NCI-H460 (cell line): ENCODE measurements at regions not wholly inside any gene's neighbourhood (a gene's known extent, or its start where the extent isn't known, plus 50 kb on each side); places are given as distances from the start of the nearest gene placed in this dataset.

Source experiments
- DNase-seq: peaks from one replicate; pipeline ENCODE4 v3.0.0-alpha.2; 2016; ENCODE audit warnings: low read depth; ENCODE audit errors: extremely low read depth

DNA sequence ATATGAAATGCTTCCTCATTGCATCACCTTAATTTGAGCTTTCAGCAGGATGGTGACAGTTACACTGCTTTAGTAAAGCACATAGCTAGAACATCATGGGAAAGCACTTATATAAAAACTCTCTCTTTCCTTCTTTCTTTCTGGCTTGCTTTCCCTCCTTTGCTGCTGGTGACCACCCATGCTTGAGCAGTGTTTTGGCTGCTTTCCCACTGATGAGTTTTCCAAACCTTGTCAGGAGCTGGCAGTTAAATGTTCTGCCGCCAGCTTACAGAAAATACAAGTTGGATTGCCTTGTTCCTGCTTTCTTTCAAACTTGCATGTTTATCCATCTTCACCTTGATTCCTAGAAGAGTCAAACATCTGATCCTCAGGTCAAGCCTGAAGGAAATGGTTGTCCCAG lies 323.9 kb downstream of the FOXA2 start:
- DNase-seq, result no peak

DNA sequence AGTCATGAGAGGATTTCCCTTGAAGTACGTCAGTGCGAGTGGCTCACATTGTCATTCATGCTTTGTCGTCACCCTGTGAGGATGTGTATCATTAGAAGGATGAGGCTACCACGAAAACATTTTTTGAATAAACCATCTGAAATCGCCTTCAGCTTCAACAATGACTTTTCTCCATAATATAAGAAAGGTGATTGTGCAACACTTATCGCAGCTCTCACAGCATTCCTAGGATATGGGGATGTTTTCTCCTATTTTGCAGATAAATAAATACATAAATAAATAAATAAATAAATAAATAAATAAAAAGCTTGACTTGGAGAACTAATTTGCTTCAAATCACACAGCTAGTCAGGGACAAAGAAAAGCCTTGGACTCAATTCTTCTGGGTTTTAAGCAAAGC lies 326.5 kb downstream of the FOXA2 start:
- DNase-seq, result no peak

DNA sequence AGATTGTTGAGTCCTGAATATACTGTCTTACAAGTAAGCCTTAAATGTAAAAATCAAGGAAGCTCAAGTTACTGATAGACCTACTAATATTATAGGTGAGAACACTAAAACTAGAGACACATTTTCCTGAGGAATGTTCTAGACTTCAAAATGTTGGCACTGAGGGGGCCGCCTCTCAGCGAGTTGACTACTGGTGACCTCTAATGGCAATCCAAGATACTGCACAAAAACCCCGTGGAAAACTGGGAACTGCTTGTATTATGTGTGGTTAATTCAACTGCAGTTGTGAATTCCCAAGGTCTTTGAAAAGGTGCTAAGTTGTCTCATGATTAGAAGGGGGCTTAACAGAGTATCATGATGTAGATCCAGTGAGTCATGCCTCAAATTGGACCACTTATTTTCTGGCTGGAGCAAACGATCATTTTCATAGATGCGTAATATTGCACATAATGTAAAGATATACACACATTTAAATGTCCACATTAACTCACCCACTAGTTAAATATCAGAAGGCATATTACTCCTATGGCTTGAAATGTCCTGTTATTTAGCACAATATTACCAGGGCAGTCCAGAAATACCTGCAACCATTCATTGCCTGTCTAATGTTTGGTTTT lies 336.2 kb downstream of the FOXA2 start:
- no peak for DNase-seq

DNA sequence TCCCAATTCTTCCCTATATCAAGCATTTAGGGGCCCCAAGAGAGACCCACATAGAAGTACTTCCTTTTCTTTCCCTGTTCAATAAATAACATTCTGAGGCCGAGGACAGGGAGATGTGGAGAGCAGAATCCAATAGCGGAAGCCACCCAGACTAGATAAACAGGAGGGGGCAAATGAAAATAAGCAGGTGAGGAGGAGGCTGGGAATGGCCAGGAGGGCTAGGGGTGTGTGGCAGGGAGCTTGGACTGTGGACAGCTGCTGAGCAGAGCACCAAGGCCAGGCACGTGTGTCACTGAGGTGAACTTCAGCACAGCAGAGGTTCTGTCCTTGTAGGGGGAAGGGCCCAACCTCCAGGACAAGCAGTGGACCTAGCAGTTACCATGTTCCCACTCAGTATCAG lies 339.2 kb downstream of the FOXA2 start:
- DNase-seq, result no peak

DNA sequence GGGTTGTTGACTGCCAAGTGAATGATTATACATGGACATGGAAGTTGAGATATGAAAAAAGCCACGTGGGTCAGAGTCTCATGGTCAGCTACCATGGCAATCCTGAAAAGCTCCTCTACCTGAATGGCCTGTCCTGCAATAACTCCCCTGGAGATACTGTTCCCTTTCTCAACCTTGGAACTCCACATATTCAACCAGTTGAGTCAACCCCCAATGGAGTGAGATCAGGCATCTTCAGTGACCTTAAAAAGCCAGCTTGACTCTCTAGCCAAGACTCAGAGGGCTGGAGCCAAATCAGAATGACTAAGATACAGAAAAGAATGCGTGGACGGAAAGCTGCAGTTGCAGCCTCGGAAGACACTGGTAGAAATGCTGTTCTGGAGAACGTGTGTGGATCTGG lies 341.3 kb downstream of the FOXA2 start:
- no peak for DNase-seq

DNA sequence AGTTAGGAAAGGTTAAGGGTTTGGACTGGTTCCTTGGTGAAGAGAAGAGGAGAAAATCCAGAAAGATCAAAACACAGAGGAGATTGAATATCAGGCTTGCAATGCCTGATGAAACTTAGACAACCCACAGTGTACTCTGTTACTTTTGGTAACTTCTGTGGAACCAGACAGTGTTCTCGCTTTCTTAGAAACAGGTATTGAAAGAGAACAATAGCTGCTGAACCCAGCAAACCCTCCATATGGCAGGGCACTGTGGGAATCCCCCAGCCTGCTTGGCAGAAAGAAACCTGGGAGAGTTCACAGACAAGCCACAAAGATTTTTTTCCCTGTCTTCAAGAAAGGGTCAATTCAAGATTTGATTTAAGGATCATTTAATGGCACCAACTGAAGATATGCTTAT lies 342.8 kb downstream of the FOXA2 start:
- no peak for DNase-seq

DNA sequence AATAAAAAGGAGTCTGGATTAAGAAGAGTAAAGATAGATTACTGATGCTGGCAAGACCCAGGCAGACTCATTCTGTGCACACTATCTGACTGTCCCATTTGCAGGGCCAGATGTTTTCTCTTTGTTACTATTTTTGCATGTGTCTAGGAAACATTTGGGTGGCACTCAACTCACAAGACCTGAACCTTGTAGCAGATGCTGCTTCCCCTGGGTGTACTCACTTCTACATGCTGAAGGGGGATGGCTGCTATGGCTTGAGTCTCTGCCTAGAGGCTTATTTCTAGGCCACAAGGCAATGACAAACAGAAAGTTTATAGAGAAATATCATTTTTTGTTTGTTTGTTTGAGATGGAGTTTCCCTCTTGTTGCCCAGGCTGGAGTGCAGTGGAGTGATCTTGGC lies 351.4 kb downstream of the FOXA2 start:
- no peak for DNase-seq

DNA sequence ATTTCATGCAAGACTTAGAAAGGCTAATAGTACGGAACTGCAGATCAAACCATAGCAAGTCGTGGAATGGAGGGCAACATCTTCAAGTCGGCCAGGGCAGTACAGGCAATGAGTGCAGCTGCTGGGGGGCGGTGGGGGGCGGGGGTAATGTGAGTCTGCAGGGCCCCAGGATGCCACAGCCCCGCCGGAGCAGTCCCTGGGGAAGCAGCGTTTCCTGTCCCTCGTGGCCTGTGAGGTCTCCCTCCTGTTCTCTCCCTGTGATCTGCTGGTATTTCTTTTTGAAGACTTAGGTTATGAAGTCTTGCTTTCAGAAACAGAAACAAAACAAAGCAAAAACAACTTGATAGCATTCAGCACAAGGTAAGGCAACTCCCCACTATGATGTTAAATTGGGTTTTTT lies 351.9 kb downstream of the FOXA2 start:
- DNase-seq, result no peak

DNA sequence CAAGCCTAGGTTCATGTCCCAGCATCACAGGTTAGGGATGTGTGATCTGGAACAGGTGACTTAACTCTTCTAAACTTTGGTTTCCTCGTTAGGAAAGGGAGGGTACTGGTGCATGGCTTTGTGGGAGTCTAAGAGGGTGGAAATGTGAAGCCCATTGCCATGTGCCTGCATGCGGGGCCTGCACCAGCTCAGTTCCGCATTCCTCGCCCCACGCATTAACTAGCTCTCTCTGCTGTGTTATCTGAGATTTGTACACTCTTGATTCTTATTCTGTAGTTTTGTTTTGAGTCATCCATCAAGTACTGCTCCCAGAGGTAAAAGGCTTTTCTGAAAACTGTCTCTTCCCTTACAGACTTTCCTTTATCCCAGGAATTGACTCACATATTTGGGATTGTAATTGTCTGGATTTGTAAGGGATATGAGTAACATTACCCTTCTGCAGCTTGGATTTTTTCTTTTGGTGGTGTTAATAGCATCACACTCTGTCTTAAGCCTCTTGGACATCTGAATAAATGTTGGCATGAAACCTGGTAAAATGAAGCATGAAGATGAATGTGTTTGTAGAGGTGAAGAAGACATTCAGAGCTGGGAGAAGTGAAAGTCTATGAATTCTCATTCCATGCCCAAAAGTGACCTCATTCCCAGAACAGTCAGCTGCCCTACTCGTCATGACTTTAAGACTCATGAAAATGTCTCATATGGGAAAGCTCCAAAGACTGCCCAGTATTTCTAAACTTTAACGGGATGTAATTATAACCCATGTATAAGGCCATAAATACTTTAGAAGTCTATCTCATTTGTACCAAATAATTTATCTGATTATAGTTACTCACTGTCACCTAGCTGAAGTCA lies 357.3 kb downstream of the FOXA2 start:
- DNase-seq, result no peak

DNA sequence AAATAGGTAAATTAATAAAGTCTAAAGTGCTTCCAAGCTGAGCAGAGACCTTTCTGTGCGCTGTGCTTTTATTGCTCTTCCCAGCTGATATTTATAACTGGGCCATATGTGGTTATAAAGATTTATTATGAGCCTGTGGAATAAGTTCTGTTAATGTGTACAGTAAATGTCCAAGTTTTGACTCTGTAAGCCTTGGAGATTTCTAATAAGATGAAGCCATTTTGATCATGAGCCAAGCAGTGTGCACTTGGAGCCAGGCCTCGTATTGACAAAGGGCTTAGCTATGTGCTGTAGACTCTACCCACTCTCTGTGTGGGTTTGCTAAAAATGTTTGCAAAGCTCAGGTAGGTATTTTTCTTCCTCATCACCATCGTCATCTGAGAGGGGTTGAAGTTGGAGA lies 361.1 kb downstream of the FOXA2 start:
- no peak for DNase-seq

DNA sequence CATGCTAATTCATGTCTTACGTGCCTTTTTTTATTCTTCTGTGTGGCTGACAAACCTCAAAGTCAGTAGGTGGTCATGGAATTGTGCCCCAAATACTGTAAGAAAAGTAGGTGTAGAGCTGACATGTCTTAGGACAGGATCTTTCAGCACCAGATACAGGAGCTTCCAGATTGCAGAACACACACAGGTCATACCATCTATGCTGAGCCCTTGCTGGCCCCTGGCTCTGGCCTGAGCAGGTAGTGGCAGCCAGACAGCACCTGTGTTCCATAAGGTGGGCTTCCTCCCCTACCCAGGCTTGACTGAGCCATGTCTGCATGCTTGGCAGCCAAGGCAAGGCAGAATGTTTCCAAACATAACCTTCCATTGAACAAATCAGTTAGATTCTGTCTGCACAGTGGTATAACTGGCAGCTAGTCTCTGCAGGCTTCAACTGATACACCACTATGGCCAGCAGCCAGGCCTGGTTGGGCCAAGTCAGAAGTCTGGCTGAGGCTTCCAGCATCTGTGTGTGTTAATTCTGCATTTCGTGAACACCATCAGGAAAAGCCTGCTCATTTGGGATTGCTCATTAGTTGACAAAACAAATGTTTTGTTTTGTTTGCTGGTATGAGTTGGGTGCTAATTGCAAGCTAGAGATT lies 366.5 kb downstream of the FOXA2 start:
- DNase-seq, result no peak

DNA sequence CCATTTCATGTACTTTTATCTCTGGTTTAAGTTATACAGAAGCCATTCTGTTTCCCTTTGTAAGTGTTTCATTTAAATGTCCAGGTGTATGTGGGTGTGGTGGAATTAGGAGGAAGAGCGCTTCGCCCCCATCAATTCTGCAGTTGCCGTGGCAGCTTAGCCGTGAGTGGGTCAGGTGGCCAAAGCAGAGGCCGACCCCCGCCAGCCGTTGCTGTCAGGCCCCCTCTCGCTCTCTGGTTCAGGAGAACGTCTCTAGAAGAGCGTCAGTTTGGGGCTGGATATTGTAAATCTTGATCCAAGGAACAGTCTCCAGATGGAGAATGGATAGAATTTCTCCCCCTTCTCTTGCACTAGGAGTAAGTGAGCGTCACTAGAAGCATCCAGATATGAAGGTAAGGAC lies 367.4 kb downstream of the FOXA2 start:
- no peak for DNase-seq

DNA sequence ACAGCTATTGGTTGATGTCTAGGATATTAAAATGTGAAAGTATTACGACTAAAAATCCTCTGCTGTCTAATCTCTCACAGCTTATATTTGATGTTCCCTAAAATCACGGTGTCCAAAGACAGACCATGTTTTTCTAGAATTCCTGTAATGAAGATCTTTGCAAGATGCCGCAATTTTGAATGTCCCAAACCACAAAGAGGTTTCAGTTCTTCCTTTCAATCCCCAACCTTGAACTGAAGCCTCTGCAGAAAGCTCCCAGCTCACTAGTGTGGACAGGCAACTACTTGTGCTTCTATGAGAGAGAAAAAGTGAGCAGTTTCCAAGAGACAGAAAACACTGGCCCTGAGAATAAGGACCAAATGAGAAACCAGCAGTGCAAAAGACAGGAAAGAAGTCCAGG lies 370.1 kb downstream of the FOXA2 start:
- no peak for DNase-seq

DNA sequence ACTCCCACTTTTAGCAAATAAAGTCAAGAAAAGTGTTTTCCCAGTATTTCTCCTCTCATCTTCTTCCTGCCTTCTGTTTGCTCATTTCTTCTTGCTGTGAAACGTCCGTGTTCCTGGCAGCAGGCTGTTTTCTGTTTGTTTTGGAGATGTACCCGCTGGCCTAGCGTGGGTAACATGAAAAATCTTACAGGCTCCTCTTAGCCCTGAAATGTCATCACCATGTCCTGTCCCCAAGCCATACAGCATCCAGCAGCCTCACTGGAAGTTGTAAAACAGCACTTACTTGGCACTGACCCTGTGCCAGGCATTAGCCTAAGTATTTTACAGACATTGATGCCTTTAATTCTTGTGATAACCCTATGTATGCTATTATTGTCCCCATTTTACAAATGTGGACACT lies 371.1 kb downstream of the FOXA2 start:
- DNase-seq, result no peak

DNA sequence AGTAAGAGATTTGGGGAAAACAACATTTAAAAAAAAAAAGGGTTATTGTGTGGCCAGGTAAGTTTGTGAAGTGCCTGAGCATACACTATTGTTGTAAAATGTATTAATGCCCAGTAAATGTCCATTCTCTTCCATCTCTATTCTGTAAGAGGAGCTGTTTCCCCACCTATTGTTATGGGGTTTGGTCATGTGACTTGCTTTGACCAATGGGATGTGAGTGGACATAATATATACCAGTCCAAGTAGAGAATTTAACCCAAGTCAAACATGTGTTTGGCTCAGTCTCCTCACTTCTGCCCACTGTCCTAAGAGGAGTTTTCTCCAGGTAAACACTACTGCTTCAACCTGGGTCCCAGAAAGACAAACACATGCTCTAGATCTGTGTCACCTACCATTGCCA lies 377.1 kb downstream of the FOXA2 start:
- no peak for DNase-seq

DNA sequence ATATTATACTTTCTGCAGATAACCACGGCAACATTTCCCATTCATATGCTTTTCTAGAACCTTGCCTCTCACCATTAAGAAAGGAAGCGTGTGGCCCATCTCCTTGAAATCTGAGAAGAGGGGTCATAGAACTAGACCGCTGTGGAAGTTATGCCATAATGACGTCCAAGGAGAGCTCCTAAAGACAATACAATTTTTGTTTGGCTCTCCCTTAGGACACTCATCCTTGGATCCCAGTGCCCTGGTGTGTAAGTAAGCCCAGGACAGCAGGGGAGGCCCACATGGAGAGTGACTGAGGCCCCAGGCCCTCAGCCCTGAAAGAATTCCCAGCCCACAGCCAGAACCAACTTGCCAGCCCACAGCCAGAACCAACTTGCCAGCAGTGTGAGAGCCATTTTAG lies 379.6 kb downstream of the FOXA2 start:
- DNase-seq, result no peak

DNA sequence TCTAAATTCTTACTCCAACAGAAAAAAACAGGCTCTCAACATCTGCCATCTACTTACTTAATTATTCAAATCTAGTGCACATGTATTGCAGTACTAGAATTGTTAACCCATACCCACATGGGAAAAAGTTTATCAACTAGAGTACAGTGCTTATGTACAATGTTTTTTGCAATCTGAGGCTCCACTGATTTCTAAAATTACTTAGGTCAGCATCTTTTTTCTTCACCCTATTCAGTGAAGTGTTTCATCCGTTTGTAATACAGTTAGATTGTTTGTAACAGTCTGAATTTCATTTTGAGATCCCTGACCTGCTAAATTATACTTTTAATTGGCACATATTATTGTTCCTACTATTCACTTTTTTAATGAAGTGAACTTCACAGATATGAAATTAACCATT lies 402.2 kb downstream of the FOXA2 start:
- no peak for DNase-seq

DNA sequence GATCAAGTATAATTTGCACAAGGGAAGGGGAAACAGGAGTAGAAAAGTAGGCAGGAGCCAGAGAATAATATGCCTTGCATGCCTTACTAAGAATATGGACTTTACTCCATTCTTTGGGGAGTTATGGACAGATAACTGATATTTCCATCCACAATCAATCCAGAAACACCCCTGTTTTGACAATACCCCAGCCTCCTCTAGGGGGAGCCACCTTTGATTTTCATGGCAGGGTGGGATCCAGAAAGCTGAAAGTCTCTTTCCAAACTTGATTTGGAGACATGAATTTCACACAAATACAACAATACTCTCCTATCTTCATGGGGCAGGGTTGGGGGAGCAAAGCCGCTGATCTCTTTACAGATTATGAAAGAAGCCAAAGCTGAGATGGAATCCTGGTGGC lies 404.1 kb downstream of the FOXA2 start:
- no peak for DNase-seq

DNA sequence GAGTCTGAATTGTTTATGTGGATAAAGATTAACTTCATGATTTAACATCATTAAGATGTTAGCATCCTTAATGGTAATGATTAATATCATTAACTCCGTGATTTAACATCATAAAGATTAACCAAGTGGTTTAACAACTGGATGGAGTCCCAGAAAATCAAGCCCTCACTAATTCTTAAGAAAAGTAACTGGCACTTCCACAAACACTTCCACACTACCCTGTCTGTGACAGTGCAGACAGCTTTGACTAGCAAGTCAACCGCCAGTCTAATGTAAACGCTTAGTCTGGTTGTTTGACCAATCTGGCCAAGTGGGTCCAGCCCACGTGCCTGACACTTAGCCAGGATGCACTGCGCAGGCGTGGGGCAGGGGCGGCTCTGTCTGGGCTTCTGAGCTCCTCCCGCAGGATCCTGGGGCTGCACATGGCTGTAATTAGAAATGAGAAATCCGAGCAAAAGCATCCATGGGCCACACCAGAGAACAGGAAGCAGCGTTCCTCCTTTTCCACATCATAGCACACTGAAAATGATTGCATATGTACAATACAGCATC lies 424.2 kb downstream of the FOXA2 start:
- no peak for DNase-seq

DNA sequence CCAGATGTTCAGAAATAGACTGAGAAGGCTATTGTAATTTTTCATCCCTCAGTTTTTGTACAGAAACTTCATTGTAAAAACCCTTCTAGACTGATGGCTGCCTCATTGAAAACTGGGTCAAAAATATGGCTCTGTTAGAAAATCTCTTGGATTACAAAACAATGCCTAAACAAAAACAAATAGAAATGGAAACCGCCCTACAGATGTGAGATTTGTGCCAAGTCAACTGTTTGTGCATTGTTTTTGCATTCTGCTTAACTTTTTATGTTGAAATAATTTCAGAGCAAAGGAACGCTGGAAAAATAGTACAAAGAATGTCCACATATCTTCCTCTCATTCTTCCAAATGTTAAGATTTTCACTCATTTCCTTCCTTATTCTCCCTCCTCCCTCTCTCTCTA lies 425.1 kb downstream of the FOXA2 start:
- DNase-seq, result no peak

DNA sequence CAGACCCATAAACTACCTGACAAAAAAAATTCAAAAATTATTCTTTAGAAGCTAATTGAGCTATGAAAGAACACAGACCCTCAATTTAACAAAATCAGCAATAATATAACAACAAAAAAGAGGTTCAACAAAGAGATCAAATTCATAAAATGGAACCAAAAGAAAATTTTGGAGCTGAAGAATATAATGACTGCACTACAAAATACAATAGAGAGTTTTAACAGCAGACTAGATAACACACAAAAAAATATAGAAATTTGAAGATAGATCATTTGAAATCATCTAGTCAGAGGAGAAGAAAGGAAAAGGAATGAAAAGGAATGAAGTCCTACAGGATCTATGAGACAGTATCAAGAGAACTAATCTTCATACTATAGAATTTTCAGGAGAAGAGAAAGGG lies 422.1 kb downstream of the PAX1 start:
- DNase-seq, result no peak
